ENCODE measurements at regions not wholly inside any gene's neighbourhood (a gene's known extent, or its start where the extent isn't known, plus 50 kb on each side); places are given as distances from the start of the nearest gene placed in this dataset.

- Histone ChIP-seq H3K79me2 (ENCODE audit: insufficient read depth, low read length) (no peaks in the 10 kb centered on the region), H3K4me3 (replicated peaks in 1 of 3; ENCODE audit: low read depth in 2 of 3, low read length in 3 of 3) (no peak overlapping the region), H3K27ac (ENCODE audit: low read depth in 1 of 2, low read length in 2 of 2) (no peak overlapping the region), H4K20me1 (ENCODE audit: insufficient read depth, low read length) (no peaks in the 10 kb centered on the region), H3K9me3 (replicated peaks in 1 of 2; ENCODE audit: control insufficient read depth in 1 of 2, insufficient read depth in 1 of 2, low read length in 2 of 2) (peaks cover 0 to 4% of the 10 kb centered on the region in 2 donors), H3K9ac (ENCODE audit: insufficient read depth, low read length, poor library complexity, severe bottlenecking) (no peak overlapping the region), H3K36me3 (replicated peaks in 1 of 2; ENCODE audit: control insufficient read depth in 1 of 2, insufficient read depth in 2 of 2, low read length in 2 of 2) (no peaks in the 10 kb centered on the region), H2AFZ (ENCODE audit: insufficient read depth, low read depth, low read length, poor library complexity, severe bottlenecking) (no peak overlapping the region), H3K27me3 (ENCODE audit: control insufficient read depth in 2 of 2, insufficient read depth in 2 of 2, low read length in 2 of 2) (no peaks in the 10 kb centered on the region), H3K4me1 (ENCODE audit: control insufficient read depth in 1 of 2, insufficient read depth in 2 of 2, low read length in 2 of 2) (no peaks in the 10 kb centered on the region), H3K4me2 (replicated peaks; ENCODE audit: extremely low read depth, low read length, poor library complexity, severe bottlenecking) (no peak overlapping the region)
- TF ChIP-seq CTCF (IDR thresholded peaks at IDR 0.05): no peak
- H3K27ac Mint-ChIP-seq: no peak overlapping the region
- no peaks in the 10 kb centered on the region for H3K27me3 Mint-ChIP-seq (ENCODE audit: low read depth in 3 of 3)
- H3K36me3 Mint-ChIP-seq: no peaks in the 10 kb centered on the region
- intact Hi-C loops (cut with micrococcal nuclease): no loop called here
- H3K4me3 Mint-ChIP-seq: no peak overlapping the region
- no peaks in the 10 kb centered on the region for H3K4me1 Mint-ChIP-seq
- 100% methylated on average over 1 of the region's 4 CpGs for WGBS (ENCODE audit: insufficient coverage)
- DNase-seq: no peak
- H3K9me3 Mint-ChIP-seq: peaks cover 0 to 14% (median 8%) of the 10 kb centered on the region in 7 donors
These were observed 412.0 kb downstream of the SLITRK1 start for GRCh38 chr13:83470133-83470797.

- no peaks in the 10 kb centered on the region for H3K36me3 Mint-ChIP-seq
- H3K27ac Mint-ChIP-seq: no peak overlapping the region
- WGBS (ENCODE audit: insufficient coverage): 89% methylated on average over 7 of the region's 11 CpGs
- no peaks in the 10 kb centered on the region for H3K4me1 Mint-ChIP-seq
- H3K27me3 Mint-ChIP-seq (ENCODE audit: low read depth in 3 of 3): no peaks in the 10 kb centered on the region
- DNase-seq: no peak
- intact Hi-C loops (cut with micrococcal nuclease): no loop called here
- Histone ChIP-seq H3K4me3 (replicated peaks in 1 of 3; ENCODE audit: low read depth in 2 of 3, low read length in 3 of 3) (no peak overlapping the region), H3K36me3 (replicated peaks in 1 of 2; ENCODE audit: control insufficient read depth in 1 of 2, insufficient read depth in 2 of 2, low read length in 2 of 2) (no peaks in the 10 kb centered on the region), H3K4me1 (ENCODE audit: control insufficient read depth in 1 of 2, insufficient read depth in 2 of 2, low read length in 2 of 2) (no peaks in the 10 kb centered on the region), H3K27me3 (ENCODE audit: control insufficient read depth in 2 of 2, insufficient read depth in 2 of 2, low read length in 2 of 2) (no peaks in the 10 kb centered on the region), H3K9ac (ENCODE audit: insufficient read depth, low read length, poor library complexity, severe bottlenecking) (no peak overlapping the region), H3K4me2 (replicated peaks; ENCODE audit: extremely low read depth, low read length, poor library complexity, severe bottlenecking) (no peak overlapping the region), H3K27ac (ENCODE audit: low read depth in 1 of 2, low read length in 2 of 2) (no peak overlapping the region), H3K9me3 (replicated peaks in 1 of 2; ENCODE audit: control insufficient read depth in 1 of 2, insufficient read depth in 1 of 2, low read length in 2 of 2) (peaks cover 20 to 26% of the 10 kb centered on the region in 2 donors), H3K79me2 (ENCODE audit: insufficient read depth, low read length) (no peaks in the 10 kb centered on the region), H2AFZ (ENCODE audit: insufficient read depth, low read depth, low read length, poor library complexity, severe bottlenecking) (no peak overlapping the region), H4K20me1 (ENCODE audit: insufficient read depth, low read length) (no peaks in the 10 kb centered on the region)
- no peak for TF ChIP-seq CTCF (IDR thresholded peaks at IDR 0.05)
- peaks cover 4 to 18% (median 11%) of the 10 kb centered on the region in 7 donors for H3K9me3 Mint-ChIP-seq
- H3K4me3 Mint-ChIP-seq: no peak overlapping the region
These were observed 428.6 kb downstream of the SLITRK1 start for GRCh38 chr13:83453723-83454122.

Data from CD14-positive monocyte (primary cell).